Astrocyte (in vitro differentiated cells and primary cell): ENCODE measurements at regions not wholly inside any gene's neighbourhood (a gene's known extent, or its start where the extent isn't known, plus 50 kb on each side); places are given as distances from the start of the nearest gene placed in this dataset.

Source experiments
- DNase-seq: peaks from one replicate; pipeline ENCODE4 v3.0.0-alpha.2; 2010; ENCODE audit warnings: low read depth
- FAIRE-seq: peaks from 2 replicates; lab custom pipeline; 2011; peaks lifted over from hg19 to GRCh38; lab: Jason Lieb, UNC
- H2AFZ ChIP-seq: 2 replicates; pipeline ENCODE4 v1.6.0; 2012; ENCODE audit warnings: low read depth, low read length, inconsistent platforms
- H3K27ac ChIP-seq: 2 replicates; pipeline ENCODE4 v1.5.1; 2011; ENCODE audit warnings: low read depth, low read length, inconsistent platforms
- H3K27me3 ChIP-seq: 2 replicates; pipeline ENCODE4 v1.6.0; 2011; ENCODE audit warnings: low read length, inconsistent platforms; ENCODE audit not compliant: insufficient read depth
- H3K36me3 ChIP-seq: 2 replicates; pipeline ENCODE4 v1.5.1; 2011; ENCODE audit warnings: low read length, inconsistent platforms; ENCODE audit not compliant: insufficient read depth
- H3K4me1 ChIP-seq: 2 replicates; pipeline ENCODE4 v1.5.1; 2011; ENCODE audit warnings: low read length, inconsistent platforms; ENCODE audit not compliant: insufficient read depth
- H3K4me2 ChIP-seq: 2 replicates; pipeline ENCODE4 v1.6.0; 2012; ENCODE audit warnings: low read length, inconsistent platforms
- H3K4me3 ChIP-seq: 2 replicates; pipeline ENCODE4 v1.5.1; 2011; ENCODE audit warnings: low read depth, mild to moderate bottlenecking, low read length, inconsistent platforms; ENCODE audit not compliant: insufficient read depth
- H3K79me2 ChIP-seq: 2 replicates; pipeline ENCODE4 v1.6.0; 2012; ENCODE audit warnings: mild to moderate bottlenecking, low read length, inconsistent platforms; ENCODE audit not compliant: insufficient read depth
- H3K9ac ChIP-seq: 2 replicates; pipeline ENCODE4 v1.6.0; 2012; ENCODE audit warnings: mild to moderate bottlenecking, low read length, inconsistent platforms
- H3K9me3 ChIP-seq: 2 replicates; pipeline ENCODE4 v1.5.1; 2012; ENCODE audit warnings: low read depth, mild to moderate bottlenecking, low read length, inconsistent platforms; ENCODE audit not compliant: insufficient read depth
- H4K20me1 ChIP-seq: 2 replicates; pipeline ENCODE4 v1.6.0; 2012; ENCODE audit warnings: low read length, inconsistent platforms; ENCODE audit not compliant: insufficient read depth
- H3K27ac Mint-ChIP-seq: one replicate; pipeline ENCODE4 v1.8.0; 2021; ENCODE audit warnings: mild to moderate bottlenecking, mixed read lengths; ENCODE audit not compliant: unreplicated experiment
- H3K27me3 Mint-ChIP-seq: one replicate; pipeline ENCODE4 v1.8.0; 2021; ENCODE audit warnings: low read depth, mixed read lengths; ENCODE audit not compliant: unreplicated experiment
- H3K36me3 Mint-ChIP-seq: one replicate; pipeline ENCODE4 v1.8.0; 2021; ENCODE audit warnings: low read depth, mixed read lengths; ENCODE audit not compliant: unreplicated experiment
- H3K4me1 Mint-ChIP-seq: one replicate; pipeline ENCODE4 v1.8.0; 2021; ENCODE audit warnings: low read depth, mixed read lengths; ENCODE audit not compliant: unreplicated experiment
- H3K4me3 Mint-ChIP-seq: one replicate; pipeline ENCODE4 v1.8.0; 2021; ENCODE audit warnings: mild to moderate bottlenecking, moderate library complexity, mixed read lengths; ENCODE audit not compliant: unreplicated experiment
- H3K9me3 Mint-ChIP-seq: one replicate; pipeline ENCODE4 v1.8.0; 2021; ENCODE audit warnings: mild to moderate bottlenecking, mixed read lengths; ENCODE audit not compliant: unreplicated experiment
- CTCF ChIP-seq: IDR thresholded peaks from 2 replicates; pipeline ENCODE4 v1.5.1; 2011; ENCODE audit warnings: low read depth, mild to moderate bottlenecking, inconsistent platforms, low read length, moderate library complexity; ENCODE audit not compliant: insufficient read depth
- EZH2 ChIP-seq: IDR thresholded peaks from 2 replicates; pipeline ENCODE4 v1.6.1; 2012; ENCODE audit warnings: mild to moderate bottlenecking, low read length, inconsistent platforms; ENCODE audit not compliant: insufficient read depth

- H3K4me3 ChIP-seq: no peak overlapping the region
- DNase-seq: no peak
- H3K9me3 ChIP-seq: peaks cover 20% of the 10 kb centered on the region
- H3K4me3 Mint-ChIP-seq: no peak overlapping the region
- no peaks in the 10 kb centered on the region for H3K4me1 Mint-ChIP-seq
- no peaks in the 10 kb centered on the region for H3K4me1 ChIP-seq
- no peaks in the 10 kb centered on the region for H4K20me1 ChIP-seq
- H3K27ac ChIP-seq: no peak overlapping the region
- H3K27ac Mint-ChIP-seq: no peak overlapping the region
- no peak overlapping the region for H3K9ac ChIP-seq
- H3K27me3 Mint-ChIP-seq: peaks cover 2% of the 10 kb centered on the region
- no peak for FAIRE-seq
- no peaks in the 10 kb centered on the region for H3K36me3 ChIP-seq
- H3K9me3 Mint-ChIP-seq: peaks cover 19% of the 10 kb centered on the region
- TF ChIP-seq CTCF: no peak
- TF ChIP-seq EZH2: no peak
- no peaks in the 10 kb centered on the region for H3K36me3 Mint-ChIP-seq
- no peak overlapping the region for H2AFZ ChIP-seq
- no peaks in the 10 kb centered on the region for H3K27me3 ChIP-seq
- H3K79me2 ChIP-seq: no peaks in the 10 kb centered on the region
- H3K4me2 ChIP-seq: no peak overlapping the region
Measured at GRCh38 chr10:130423455-130424305, 287.5 kb downstream of the GLRX3 start.

- Mint-ChIP-seq H3K27ac (no peak overlapping the region), H3K9me3 (peaks cover 19% of the 10 kb centered on the region)
Measured at GRCh38 chr10:130424418-130424817, 288.2 kb downstream of the GLRX3 start.

More at GRCh38 chr10:130424418-130424817, 288.2 kb downstream of the GLRX3 start:
- Histone ChIP-seq H3K9me3 (peaks cover 21% of the 10 kb centered on the region), H3K4me3 (no peak overlapping the region), H3K4me2 (no peak overlapping the region), H3K9ac (no peak overlapping the region), H3K27ac (no peak overlapping the region), H3K27me3 (no peaks in the 10 kb centered on the region), H4K20me1 (no peaks in the 10 kb centered on the region), H3K79me2 (no peaks in the 10 kb centered on the region), H3K36me3 (no peaks in the 10 kb centered on the region), H2AFZ (no peak overlapping the region), H3K4me1 (no peaks in the 10 kb centered on the region)
- TF ChIP-seq EZH2 (no peak), CTCF (no peak)
- Mint-ChIP-seq H3K4me1 (no peaks in the 10 kb centered on the region), H3K4me3 (no peak overlapping the region), H3K36me3 (no peaks in the 10 kb centered on the region), H3K27me3 (peaks cover 2% of the 10 kb centered on the region)
- FAIRE-seq (no peak), DNase-seq (no peak)
